ENCODE measurements at regions not wholly inside any gene's neighbourhood (a gene's known extent, or its start where the extent isn't known, plus 50 kb on each side); places are given as distances from the start of the nearest gene placed in this dataset.
A peak's percentile ranks its signal among the peaks of the same experiment; 100 is the strongest.
"Not testable (repeated sequence)": the region's sequence is repeated elsewhere in the genome, so short reads cannot be mapped to it uniquely, and the experiment has no call there.

GRCh38 chr3:130800829-130801228 is 54.2 kb upstream of the PIK3R4 start:
- in situ Hi-C loops (cut with HindIII; ENCODE audit: low pct_unique_long_range_greater_than_20kb, low sequenced_read_pairs) = no loop called here
- DNase-seq (ENCODE audit: low read depth, low spot score) = no peak

- no peak for DNase-seq (ENCODE audit: low read depth, low spot score)
- in situ Hi-C loops (cut with HindIII; ENCODE audit: low pct_unique_long_range_greater_than_20kb, low sequenced_read_pairs) = no loop called here
Observed at GRCh38 chr3:130801473-130801872, 54.8 kb upstream of the PIK3R4 start.

- DNase-seq (ENCODE audit: low read depth, low spot score) = no peak
- in situ Hi-C loops (cut with HindIII; ENCODE audit: low pct_unique_long_range_greater_than_20kb, low sequenced_read_pairs) = no loop called here
Observed at GRCh38 chr3:130811557-130811956, 64.9 kb upstream of the PIK3R4 start.

- in situ Hi-C loops (cut with HindIII; ENCODE audit: low pct_unique_long_range_greater_than_20kb, low sequenced_read_pairs) = no loop called here
- DNase-seq (ENCODE audit: low read depth, low spot score) = no peak
Observed at GRCh38 chr3:130814691-130815472, 68.3 kb upstream of the PIK3R4 start.

- in situ Hi-C loops (cut with HindIII; ENCODE audit: low pct_unique_long_range_greater_than_20kb, low sequenced_read_pairs) = no loop called here
- DNase-seq (ENCODE audit: low read depth, low spot score) = no peak
Observed at GRCh38 chr3:130816561-130817445, 70.2 kb upstream of the PIK3R4 start.

- DNase-seq (ENCODE audit: low read depth, low spot score); in situ Hi-C loops (cut with HindIII; ENCODE audit: low pct_unique_long_range_greater_than_20kb, low sequenced_read_pairs): not testable (repeated sequence)
Observed at GRCh38 chr3:130818066-130818465, 71.4 kb upstream of the PIK3R4 start.

GRCh38 chr3:130820976-130821375 is 72.9 kb upstream of the ATP2C1 start:
- in situ Hi-C loops (cut with HindIII; ENCODE audit: low pct_unique_long_range_greater_than_20kb, low sequenced_read_pairs) = no loop called here
- peak; percentile 7 for DNase-seq (ENCODE audit: low read depth, low spot score)

GRCh38 chr3:130821806-130822205 is 72.1 kb upstream of the ATP2C1 start:
- in situ Hi-C loops (cut with HindIII; ENCODE audit: low pct_unique_long_range_greater_than_20kb, low sequenced_read_pairs) = no loop called here
- no peak for DNase-seq (ENCODE audit: low read depth, low spot score)

- in situ Hi-C loops (cut with HindIII; ENCODE audit: low pct_unique_long_range_greater_than_20kb, low sequenced_read_pairs) = no loop called here
- no peak for DNase-seq (ENCODE audit: low read depth, low spot score)
Observed at GRCh38 chr3:130823241-130823884, 70.5 kb upstream of the ATP2C1 start.

GRCh38 chr3:130823996-130824395 is 69.9 kb upstream of the ATP2C1 start:
- no peak for DNase-seq (ENCODE audit: low read depth, low spot score)
- in situ Hi-C loops (cut with HindIII; ENCODE audit: low pct_unique_long_range_greater_than_20kb, low sequenced_read_pairs) = no loop called here

- in situ Hi-C loops (cut with HindIII; ENCODE audit: low pct_unique_long_range_greater_than_20kb, low sequenced_read_pairs) = no loop called here
- DNase-seq (ENCODE audit: low read depth, low spot score) = no peak
Observed at GRCh38 chr3:130825762-130826299, 68.1 kb upstream of the ATP2C1 start.

GRCh38 chr3:130826516-130827182 is 67.2 kb upstream of the ATP2C1 start:
- in situ Hi-C loops (cut with HindIII; ENCODE audit: low pct_unique_long_range_greater_than_20kb, low sequenced_read_pairs) = no loop called here
- no peak for DNase-seq (ENCODE audit: low read depth, low spot score)

GRCh38 chr3:130827486-130827885 is 66.4 kb upstream of the ATP2C1 start:
- no peak for DNase-seq (ENCODE audit: low read depth, low spot score)
- in situ Hi-C loops (cut with HindIII; ENCODE audit: low pct_unique_long_range_greater_than_20kb, low sequenced_read_pairs) = no loop called here

GRCh38 chr3:130828948-130829947 is 64.6 kb upstream of the ATP2C1 start:
- no peak for DNase-seq (ENCODE audit: low read depth, low spot score)
- in situ Hi-C loops (cut with HindIII; ENCODE audit: low pct_unique_long_range_greater_than_20kb, low sequenced_read_pairs) = no loop called here

GRCh38 chr3:130831719-130832400 is 62.0 kb upstream of the ATP2C1 start:
- DNase-seq (ENCODE audit: low read depth, low spot score) = no peak
- in situ Hi-C loops (cut with HindIII; ENCODE audit: low pct_unique_long_range_greater_than_20kb, low sequenced_read_pairs) = no loop called here

- DNase-seq (ENCODE audit: low read depth, low spot score); in situ Hi-C loops (cut with HindIII; ENCODE audit: low pct_unique_long_range_greater_than_20kb, low sequenced_read_pairs): not testable (repeated sequence)
Observed at GRCh38 chr3:130832401-130832746, 61.5 kb upstream of the ATP2C1 start.

Data from SK-MEL-5 (cell line).